ENCODE measurements at regions not wholly inside any gene's neighbourhood (a gene's known extent, or its start where the extent isn't known, plus 50 kb on each side); places are given as distances from the start of the nearest gene placed in this dataset.
"Not testable (repeated sequence)": the region's sequence is repeated elsewhere in the genome, so short reads cannot be mapped to it uniquely, and the experiment has no call there.

- DNase-seq = no peak
Measured at GRCh38 chr7:13241416-13241815, 554.0 kb downstream of the ARL4A start.

GRCh38 chr7:13257661-13258060, 570.2 kb downstream of the ARL4A start:
- DNase-seq = no peak

- DNase-seq = no peak
Measured at GRCh38 chr7:13258386-13258785, 571.0 kb downstream of the ARL4A start.

- no peak for DNase-seq
Measured at GRCh38 chr7:13259930-13260329, 572.5 kb downstream of the ARL4A start.

GRCh38 chr7:13262929-13263530, 575.6 kb downstream of the ARL4A start:
- DNase-seq = no peak

- no peak for DNase-seq
Measured at GRCh38 chr7:13265271-13265670, 577.8 kb downstream of the ARL4A start.

- DNase-seq = not testable (repeated sequence)
Measured at GRCh38 chr7:13274205-13274604, 586.8 kb downstream of the ARL4A start.

GRCh38 chr7:13276977-13277376, 589.5 kb downstream of the ARL4A start:
- no peak for DNase-seq

- no peak for DNase-seq
Measured at GRCh38 chr7:13278020-13278419, 590.6 kb downstream of the ARL4A start.

- DNase-seq = peak; percentile 21
Measured at GRCh38 chr7:13279854-13280435, 592.5 kb downstream of the ARL4A start.

- no peak for DNase-seq
Measured at GRCh38 chr7:13282377-13282980, 595.0 kb downstream of the ARL4A start.

- DNase-seq = no peak
Measured at GRCh38 chr7:13286916-13287315, 599.5 kb downstream of the ARL4A start.

- no peak for DNase-seq
Measured at GRCh38 chr7:13288516-13288915, 601.1 kb downstream of the ARL4A start.

- DNase-seq = no peak
Measured at GRCh38 chr7:13290975-13291374, 603.5 kb downstream of the ARL4A start.

- DNase-seq = no peak
Measured at GRCh38 chr7:13293264-13294002, 606.0 kb downstream of the ARL4A start.

- DNase-seq = no peak
Measured at GRCh38 chr7:13307040-13307439, 619.6 kb downstream of the ARL4A start.

- no peak for DNase-seq
Measured at GRCh38 chr7:13308423-13308822, 621.0 kb downstream of the ARL4A start.

- DNase-seq = no peak
Measured at GRCh38 chr7:13309535-13309934, 622.1 kb downstream of the ARL4A start.

- DNase-seq = no peak
Measured at GRCh38 chr7:13312307-13312706, 624.9 kb downstream of the ARL4A start.

- DNase-seq = no peak
Measured at GRCh38 chr7:13320333-13320732, 632.9 kb downstream of the ARL4A start.

GRCh38 chr7:13321316-13321715, 633.9 kb downstream of the ARL4A start:
- no peak for DNase-seq

GRCh38 chr7:13322126-13322525, 634.7 kb downstream of the ARL4A start:
- no peak for DNase-seq

GRCh38 chr7:13327669-13328068, 640.2 kb downstream of the ARL4A start:
- DNase-seq = no peak

- DNase-seq = no peak
Measured at GRCh38 chr7:13333371-13333770, 645.9 kb downstream of the ARL4A start.

Measured in NCI-H2029 (cell line).